Muscle layer of duodenum (tissue), 2 donors: ENCODE measurements at regions not wholly inside any gene's neighbourhood (a gene's known extent, or its start where the extent isn't known, plus 50 kb on each side); places are given as distances from the start of the nearest gene placed in this dataset.
"Not testable (repeated sequence)": the region's sequence is repeated elsewhere in the genome, so short reads cannot be mapped to it uniquely, and the experiment has no call there.

Source experiments
- H3K27ac ChIP-seq: one replicate; pipeline ENCODE4 v1.7.0; 2013; ENCODE audit warnings: mild to moderate bottlenecking, low read length
- H3K27me3 ChIP-seq: one replicate; pipeline ENCODE4 v1.7.0; 2013; ENCODE audit warnings: low read depth, mild to moderate bottlenecking, control low read depth, low read length
- H3K36me3 ChIP-seq, 2 donors: one replicate each; pipeline ENCODE4 v1.7.0; 2013; ENCODE audit warnings: low read length in 2 of 2, control low read depth in 1 of 2, mild to moderate bottlenecking in 1 of 2; ENCODE audit not compliant: insufficient read depth in 2 of 2, control insufficient read depth in 1 of 2
- H3K4me1 ChIP-seq, 2 donors: one replicate each; pipeline ENCODE4 v1.7.0; 2013; ENCODE audit warnings: low read length in 2 of 2, mild to moderate bottlenecking in 2 of 2, control low read depth in 1 of 2, moderate library complexity in 1 of 2; ENCODE audit not compliant: insufficient read depth in 2 of 2, control insufficient read depth in 1 of 2
- H3K4me3 ChIP-seq, 2 donors: one replicate each; pipeline ENCODE4 v1.7.0; 2013; ENCODE audit warnings: low read length in 2 of 2, low read depth in 1 of 2, mild to moderate bottlenecking in 1 of 2
- H3K9me3 ChIP-seq, 2 donors: one replicate each; pipeline ENCODE4 v1.7.0; 2013; ENCODE audit warnings: low read length in 2 of 2, control low read depth in 1 of 2, mild to moderate bottlenecking in 1 of 2; ENCODE audit not compliant: control insufficient read depth in 1 of 2
- donor health status: healthy.

GRCh38 chr5:87741881-87742280, 329.2 kb upstream of the CCNH start:
- no peak overlapping the region for H3K4me3 ChIP-seq
- H3K4me1 ChIP-seq, result no peaks in the 10 kb centered on the region
- no peaks in the 10 kb centered on the region for H3K9me3 ChIP-seq

GRCh38 chr5:87735923-87736322, 323.2 kb upstream of the CCNH start:
- Histone ChIP-seq H3K4me3 (no peak overlapping the region), H3K27ac (no peak overlapping the region), H3K4me1 (no peaks in the 10 kb centered on the region), H3K36me3 (no peaks in the 10 kb centered on the region), H3K9me3 (no peaks in the 10 kb centered on the region), H3K27me3 (no peaks in the 10 kb centered on the region)

More at GRCh38 chr5:87741881-87742280, 329.2 kb upstream of the CCNH start:
- Histone ChIP-seq H3K27me3 (no peaks in the 10 kb centered on the region), H3K36me3 (no peaks in the 10 kb centered on the region), H3K27ac (no peak overlapping the region)

DNA sequence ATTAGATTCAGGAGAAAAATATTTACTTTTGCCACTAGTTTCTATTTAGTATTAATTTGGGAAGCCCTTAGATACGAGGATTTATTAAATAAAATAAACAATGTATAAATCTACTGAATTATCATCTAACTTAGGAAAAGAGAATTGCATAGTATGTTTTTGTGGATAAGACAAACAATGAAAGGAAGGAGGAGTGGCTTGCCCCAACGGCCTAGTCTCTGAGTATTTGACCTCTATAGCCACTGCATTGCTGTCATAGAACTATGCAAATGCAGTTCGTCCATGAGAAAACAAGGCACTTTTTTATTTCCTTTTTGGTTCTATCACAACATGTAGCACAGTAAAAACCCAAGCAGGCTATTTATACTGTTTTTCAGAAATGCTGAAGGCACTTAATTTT, 321.2 kb upstream of the CCNH start:
- H3K4me3 ChIP-seq, result no peak overlapping the region
- no peaks in the 10 kb centered on the region for H3K9me3 ChIP-seq
- H3K4me1 ChIP-seq, result no peaks in the 10 kb centered on the region
- H3K36me3 ChIP-seq, result no peaks in the 10 kb centered on the region
- no peaks in the 10 kb centered on the region for H3K27me3 ChIP-seq
- H3K27ac ChIP-seq, result no peak overlapping the region

DNA sequence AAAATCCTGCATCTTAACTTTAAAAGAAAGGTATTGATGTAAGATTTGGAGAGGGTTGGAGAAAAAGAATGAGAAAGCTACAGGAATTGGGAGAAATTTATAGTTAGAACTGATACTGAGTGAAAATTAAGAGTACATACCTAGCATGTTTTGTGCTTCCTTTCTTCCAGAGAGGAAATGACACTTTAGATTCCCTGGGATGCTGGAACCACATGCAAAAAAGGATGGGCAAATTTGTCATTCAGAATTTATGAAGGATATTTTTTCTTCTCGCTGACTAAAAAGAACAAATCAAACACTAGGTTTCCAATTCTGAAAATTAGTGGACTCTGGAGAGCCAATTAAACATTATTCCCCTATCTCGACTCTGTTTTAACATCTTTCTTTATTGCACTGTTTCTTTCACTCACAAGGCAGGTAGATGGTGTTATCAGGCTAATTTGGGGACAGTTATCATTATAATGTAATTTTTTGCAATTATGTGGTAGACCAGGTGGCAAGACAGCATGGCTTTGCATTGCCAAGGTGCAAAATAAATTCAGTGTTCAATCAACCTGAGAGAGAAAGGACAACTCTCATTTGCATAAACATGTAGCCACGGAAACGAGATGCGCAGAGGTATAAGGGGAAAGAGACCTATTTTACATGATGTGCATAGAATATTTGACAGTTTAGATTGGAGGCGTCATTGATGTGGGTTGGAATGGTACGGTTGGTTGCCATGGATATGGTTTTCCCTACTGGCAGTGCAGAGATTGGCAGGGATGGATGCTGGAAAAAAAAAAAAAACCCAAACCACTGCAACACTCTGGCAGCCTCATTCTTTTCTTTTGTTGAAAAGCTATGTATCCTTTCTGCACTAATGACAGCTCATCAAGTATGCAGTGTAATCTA, 320.4 kb upstream of the CCNH start:
- Histone ChIP-seq H3K4me1 (no peaks in the 10 kb centered on the region), H3K27ac (no peak overlapping the region), H3K9me3 (no peaks in the 10 kb centered on the region), H3K27me3 (no peaks in the 10 kb centered on the region), H3K36me3 (no peaks in the 10 kb centered on the region), H3K4me3 (no peak overlapping the region)

DNA sequence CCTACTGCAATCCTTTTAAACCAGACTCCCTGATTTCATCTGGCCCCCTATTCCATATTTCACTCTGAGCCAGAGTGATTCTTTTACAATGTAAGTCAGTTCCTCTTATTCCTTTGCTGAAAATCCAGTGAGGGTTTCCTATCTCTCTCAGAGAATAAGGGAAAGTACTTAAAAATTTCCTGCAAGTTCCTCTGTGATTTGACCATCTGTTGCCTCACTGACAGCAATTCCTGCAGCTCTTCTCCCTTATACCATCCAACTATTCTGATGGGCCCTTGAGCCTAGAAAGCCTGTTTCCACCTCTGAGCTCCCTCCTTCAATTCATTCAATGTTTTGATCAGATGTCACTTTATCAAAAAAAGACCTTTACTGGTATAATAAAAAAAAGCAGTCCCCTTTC, 317.1 kb upstream of the CCNH start:
- Histone ChIP-seq H3K27me3 (no peaks in the 10 kb centered on the region), H3K4me1 (no peaks in the 10 kb centered on the region), H3K27ac (no peak overlapping the region), H3K36me3 (no peaks in the 10 kb centered on the region), H3K9me3 (no peaks in the 10 kb centered on the region), H3K4me3 (no peak overlapping the region)

DNA sequence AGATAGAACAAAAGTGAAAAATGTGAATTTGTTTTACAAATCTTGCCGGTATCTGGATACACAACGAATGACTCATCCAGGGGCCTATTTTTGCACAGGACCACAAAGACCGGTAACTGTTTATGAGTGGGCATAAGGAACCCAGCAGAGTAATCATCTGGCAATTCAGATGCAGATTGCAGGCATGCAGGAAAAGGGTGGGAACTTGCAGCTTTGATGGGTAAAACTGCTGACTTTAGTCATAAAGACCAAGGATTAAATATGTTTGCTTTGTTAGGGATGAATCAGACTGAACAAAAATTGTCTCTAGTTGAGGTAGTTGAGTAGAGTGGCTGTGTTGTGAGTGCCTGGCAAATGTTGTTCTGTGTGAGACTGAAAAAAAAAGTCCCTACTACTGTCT, 309.6 kb upstream of the CCNH start:
- Histone ChIP-seq H3K9me3 (peaks cover 3 to 12% of the 10 kb centered on the region in 2 donors), H3K36me3 (no peaks in the 10 kb centered on the region), H3K4me1 (no peaks in the 10 kb centered on the region), H3K27ac (no peak overlapping the region), H3K4me3 (no peak overlapping the region), H3K27me3 (no peaks in the 10 kb centered on the region)

GRCh38 chr5:87718224-87718925, 305.6 kb upstream of the CCNH start:
- not testable (repeated sequence) for H3K4me3 ChIP-seq, H3K4me1 ChIP-seq, H3K36me3 ChIP-seq, H3K27ac ChIP-seq, H3K27me3 ChIP-seq
- H3K9me3 ChIP-seq, result peaks cover 3 to 12% of the 10 kb centered on the region in 2 donors

- Histone ChIP-seq H3K27ac (no peak overlapping the region), H3K27me3 (no peaks in the 10 kb centered on the region), H3K4me1 (no peaks in the 10 kb centered on the region), H3K36me3 (no peaks in the 10 kb centered on the region), H3K4me3 (no peak overlapping the region), H3K9me3 (peaks cover 3 to 12% of the 10 kb centered on the region in 2 donors)
These were observed 305.0 kb upstream of the CCNH start for GRCh38 chr5:87717761-87718160.

- no peaks in the 10 kb centered on the region for H3K27me3 ChIP-seq
- H3K4me3 ChIP-seq, result no peak overlapping the region
- peaks cover 0 to 8% of the 10 kb centered on the region in 2 donors for H3K9me3 ChIP-seq
- no peaks in the 10 kb centered on the region for H3K4me1 ChIP-seq
- no peaks in the 10 kb centered on the region for H3K36me3 ChIP-seq
- H3K27ac ChIP-seq, result no peak overlapping the region
These were observed 293.1 kb upstream of the CCNH start for GRCh38 chr5:87705876-87706275.

GRCh38 chr5:87686975-87687374, 274.2 kb upstream of the CCNH start:
- no peak overlapping the region for H3K4me3 ChIP-seq
- no peaks in the 10 kb centered on the region for H3K27me3 ChIP-seq
- no peaks in the 10 kb centered on the region for H3K36me3 ChIP-seq
- no peak overlapping the region for H3K27ac ChIP-seq
- H3K4me1 ChIP-seq, result no peaks in the 10 kb centered on the region
- no peaks in the 10 kb centered on the region for H3K9me3 ChIP-seq

- Histone ChIP-seq H3K27ac (no peak overlapping the region), H3K27me3 (no peaks in the 10 kb centered on the region), H3K4me1 (no peaks in the 10 kb centered on the region), H3K4me3 (no peak overlapping the region), H3K36me3 (no peaks in the 10 kb centered on the region), H3K9me3 (no peaks in the 10 kb centered on the region)
These were observed 273.3 kb upstream of the CCNH start for GRCh38 chr5:87686018-87686417.
